GM12874 (cell line): ENCODE measurements at regions not wholly inside any gene's neighbourhood (a gene's known extent, or its start where the extent isn't known, plus 50 kb on each side); places are given as distances from the start of the nearest gene placed in this dataset.
A peak's percentile ranks its signal among the peaks of the same experiment; 100 is the strongest.

Experiments used
- TF ChIP-seq, protein P1 (sequence below): IDR thresholded peaks from 2 replicates; pipeline ENCODE4 v1.5.1; 2011; ENCODE audit warnings: low read depth, mild to moderate bottlenecking, control low read depth, low read length, moderate library complexity; ENCODE audit not compliant: insufficient read depth

DNA sequence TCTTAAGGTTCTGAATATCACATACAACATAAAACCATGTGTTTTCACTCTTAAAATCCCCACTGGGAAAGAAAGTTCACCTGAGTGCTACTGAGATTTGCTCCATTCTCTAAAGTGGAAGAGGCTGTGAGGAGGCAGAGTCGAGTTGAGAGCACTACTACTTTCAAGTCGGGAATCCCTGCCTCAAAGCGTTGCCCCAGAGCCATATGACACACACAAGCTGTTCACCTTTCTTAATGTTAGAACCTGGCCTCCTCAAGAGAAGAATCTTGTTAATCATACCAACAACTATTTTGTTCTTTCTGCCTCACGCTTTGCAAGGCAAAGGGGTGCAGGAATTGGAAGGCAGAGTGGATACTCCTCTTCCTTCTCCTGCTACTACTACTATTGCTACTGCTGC lies 149.7 kb upstream of the DAAM1 start:
- TF ChIP-seq, protein P1, sequence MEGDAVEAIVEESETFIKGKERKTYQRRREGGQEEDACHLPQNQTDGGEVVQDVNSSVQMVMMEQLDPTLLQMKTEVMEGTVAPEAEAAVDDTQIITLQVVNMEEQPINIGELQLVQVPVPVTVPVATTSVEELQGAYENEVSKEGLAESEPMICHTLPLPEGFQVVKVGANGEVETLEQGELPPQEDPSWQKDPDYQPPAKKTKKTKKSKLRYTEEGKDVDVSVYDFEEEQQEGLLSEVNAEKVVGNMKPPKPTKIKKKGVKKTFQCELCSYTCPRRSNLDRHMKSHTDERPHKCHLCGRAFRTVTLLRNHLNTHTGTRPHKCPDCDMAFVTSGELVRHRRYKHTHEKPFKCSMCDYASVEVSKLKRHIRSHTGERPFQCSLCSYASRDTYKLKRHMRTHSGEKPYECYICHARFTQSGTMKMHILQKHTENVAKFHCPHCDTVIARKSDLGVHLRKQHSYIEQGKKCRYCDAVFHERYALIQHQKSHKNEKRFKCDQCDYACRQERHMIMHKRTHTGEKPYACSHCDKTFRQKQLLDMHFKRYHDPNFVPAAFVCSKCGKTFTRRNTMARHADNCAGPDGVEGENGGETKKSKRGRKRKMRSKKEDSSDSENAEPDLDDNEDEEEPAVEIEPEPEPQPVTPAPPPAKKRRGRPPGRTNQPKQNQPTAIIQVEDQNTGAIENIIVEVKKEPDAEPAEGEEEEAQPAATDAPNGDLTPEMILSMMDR: no peak

DNA sequence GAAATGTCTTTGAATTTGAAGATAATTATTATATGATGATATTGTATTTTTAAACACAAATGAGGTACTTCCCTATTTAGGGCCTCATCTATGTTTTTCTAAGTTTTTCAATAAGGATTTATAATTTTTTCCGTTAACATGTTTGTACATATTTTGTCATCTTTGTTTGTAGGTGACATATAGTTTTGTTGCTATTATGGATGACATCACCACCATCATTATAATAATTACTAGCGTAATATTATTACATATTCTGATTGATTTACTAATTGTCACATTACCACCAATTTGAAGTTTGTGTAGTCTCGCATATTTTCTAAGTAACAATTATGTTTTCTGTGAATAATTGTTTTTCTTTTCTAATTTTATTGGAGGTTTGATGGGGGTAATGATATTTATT lies 147.2 kb upstream of the DAAM1 start:
- TF ChIP-seq, protein P1: no peak

DNA sequence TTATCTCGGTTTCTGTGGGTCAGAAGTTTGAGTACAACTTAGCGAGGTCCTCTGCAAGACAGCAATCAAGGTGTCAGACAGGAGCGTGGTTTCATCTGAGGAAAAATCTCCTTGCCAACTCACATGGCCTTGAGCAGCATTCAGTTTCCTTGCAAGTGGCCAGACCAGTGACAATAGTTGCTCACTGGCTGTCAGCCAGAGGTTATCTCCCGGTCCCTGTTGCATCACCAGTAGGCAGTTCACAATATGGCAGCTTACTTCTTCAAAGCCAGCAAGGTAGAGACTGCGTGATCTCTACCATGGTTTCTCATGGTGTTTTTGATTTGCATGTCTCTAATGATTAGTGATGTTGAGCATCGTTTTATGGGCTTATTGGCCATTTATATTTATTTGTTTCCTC lies 143.8 kb upstream of the DAAM1 start:
- TF ChIP-seq, protein P1: no peak

DNA sequence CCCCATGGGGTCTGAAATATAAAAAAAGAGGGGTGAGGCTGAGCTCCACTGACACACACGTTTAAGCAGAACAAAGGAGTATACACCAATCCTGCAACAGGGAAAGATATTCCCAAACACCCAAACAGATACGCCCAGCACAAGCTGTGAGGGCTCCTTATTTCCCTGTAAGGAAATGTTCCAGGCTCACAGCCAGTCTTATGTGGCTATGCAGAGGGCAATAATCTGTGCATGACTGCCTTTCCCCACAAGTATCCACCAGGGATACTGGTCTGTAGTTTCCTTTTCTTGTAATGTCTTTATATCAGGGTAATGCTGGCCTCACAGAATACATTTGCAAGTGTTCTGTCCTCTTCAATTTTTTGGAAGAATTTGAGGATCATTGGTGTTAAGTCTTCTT lies 141.7 kb upstream of the DAAM1 start:
- TF ChIP-seq, protein P1: no peak

- TF ChIP-seq, protein P1: no peak
Measured at GRCh38 chr14:59055006-59055405, 133.5 kb upstream of the DAAM1 start.

DNA sequence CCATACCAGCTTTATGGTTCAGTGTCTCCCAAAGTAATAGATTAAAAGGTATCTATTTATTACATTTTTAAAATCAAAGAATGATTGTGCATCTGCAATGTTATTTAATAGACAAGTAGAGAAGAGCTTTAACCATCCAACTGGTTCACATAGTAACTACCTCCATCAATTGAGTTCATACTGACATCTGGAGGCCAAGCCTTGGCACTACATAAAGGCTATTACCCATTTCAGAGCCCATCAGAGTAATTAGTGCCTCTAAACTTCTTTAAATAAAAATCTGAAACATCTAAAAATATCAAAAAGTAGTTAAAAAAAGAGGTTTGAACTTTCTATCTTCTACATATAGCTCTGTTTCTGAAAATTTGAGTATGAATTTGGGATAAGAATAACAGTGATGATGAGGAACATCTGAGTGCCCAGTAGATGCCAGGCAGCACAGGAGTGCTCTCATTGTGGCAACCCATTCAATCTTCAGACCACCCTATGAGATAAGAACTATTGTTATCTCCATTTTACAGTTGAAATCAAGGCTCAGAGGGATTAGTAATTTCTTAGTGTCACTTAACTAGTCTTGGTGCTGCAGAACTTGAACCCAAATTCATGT lies 132.9 kb upstream of the DAAM1 start:
- TF ChIP-seq, protein P1: peak; percentile 63

DNA sequence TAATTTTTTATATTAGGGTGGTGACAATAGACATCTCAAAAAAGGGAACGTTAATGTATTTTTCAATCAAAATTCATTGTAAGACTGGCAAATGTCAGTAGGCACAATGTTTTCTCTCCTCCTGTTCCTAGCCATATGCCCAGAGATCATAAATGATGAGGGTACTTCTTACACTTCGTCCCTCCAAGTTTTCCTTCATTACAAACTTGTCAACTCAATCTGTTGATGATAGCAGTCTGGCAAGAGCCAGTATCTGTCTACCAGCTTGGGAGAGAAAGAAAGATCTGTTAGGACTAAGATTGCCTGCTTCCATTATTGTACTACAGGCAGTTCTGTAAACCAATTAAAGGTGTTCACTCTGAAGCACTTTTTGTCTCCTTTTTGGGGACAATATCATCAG lies 130.9 kb upstream of the DAAM1 start:
- TF ChIP-seq, protein P1: no peak
